ENCODE measurements at regions not wholly inside any gene's neighbourhood (a gene's known extent, or its start where the extent isn't known, plus 50 kb on each side); places are given as distances from the start of the nearest gene placed in this dataset.
"Not testable (repeated sequence)": the region's sequence is repeated elsewhere in the genome, so short reads cannot be mapped to it uniquely, and the experiment has no call there.

GRCh38 chr20:57108218-57108617, 158.2 kb downstream of the BMP7 start:
- Histone ChIP-seq H3K4me1 (peaks cover 19% of the 10 kb centered on the region), H3K36me3 (no peaks in the 10 kb centered on the region), H3K27ac (no peak overlapping the region), H3K27me3 (no peaks in the 10 kb centered on the region), H3K9me3 (no peaks in the 10 kb centered on the region), H3K4me3 (no peak overlapping the region)
- no peak for DNase-seq (ENCODE audit: low spot score in 2 of 2)
- TF ChIP-seq POLR2A (IDR thresholded peaks at IDR 0.05) (no peak), POLR2AphosphoS5 (IDR thresholded peaks at IDR 0.05) (no peak), EP300 (IDR thresholded peaks at IDR 0.05) (no peak), CTCF (IDR thresholded peaks at IDR 0.05) (no peak)
- 72% methylated on average over 3 of the region's 4 CpGs for WGBS

GRCh38 chr20:57108742-57109570, 157.5 kb downstream of the BMP7 start:
- Histone ChIP-seq H3K36me3 (no peaks in the 10 kb centered on the region), H3K4me3 (no peak overlapping the region), H3K4me1 (peaks cover 19% of the 10 kb centered on the region), H3K27me3 (no peaks in the 10 kb centered on the region), H3K9me3 (no peaks in the 10 kb centered on the region), H3K27ac (peak overlapping the region; percentile 41)
- 46% methylated on average over 14 of the region's 18 CpGs for WGBS
- DNase-seq (ENCODE audit: low spot score in 2 of 2), result no peak
- TF ChIP-seq POLR2AphosphoS5 (IDR thresholded peaks at IDR 0.05) (no peak), POLR2A (IDR thresholded peaks at IDR 0.05) (no peak), CTCF (IDR thresholded peaks at IDR 0.05) (no peak), EP300 (IDR thresholded peaks at IDR 0.05) (no peak)

- H3K9me3 ChIP-seq, result no peaks in the 10 kb centered on the region
- DNase-seq (ENCODE audit: low spot score in 2 of 2), result no peak
- H3K36me3 ChIP-seq, result no peaks in the 10 kb centered on the region
- peaks cover 19% of the 10 kb centered on the region for H3K4me1 ChIP-seq
- H3K27me3 ChIP-seq, result peaks cover 1% of the 10 kb centered on the region
- H3K4me3 ChIP-seq, result no peak overlapping the region
- peak overlapping the region; percentile 38 for H3K27ac ChIP-seq
- WGBS, result 42% methylated on average over 9 of the region's 10 CpGs
- TF ChIP-seq EP300 (IDR thresholded peaks at IDR 0.05) (no peak), CTCF (IDR thresholded peaks at IDR 0.05) (no peak), POLR2AphosphoS5 (IDR thresholded peaks at IDR 0.05) (no peak)
Observed at GRCh38 chr20:57109571-57109953, 156.9 kb downstream of the BMP7 start.

GRCh38 chr20:57110121-57111027, 156.1 kb downstream of the BMP7 start:
- peak overlapping the region; percentile 38 for H3K27ac ChIP-seq
- not testable (repeated sequence) for H3K4me3 ChIP-seq; H3K36me3 ChIP-seq; H3K27me3 ChIP-seq; DNase-seq (ENCODE audit: low spot score in 2 of 2); H3K9me3 ChIP-seq
- 95% methylated on average over 33 of the region's 61 CpGs for WGBS
- H3K4me1 ChIP-seq, result peaks cover 19% of the 10 kb centered on the region

GRCh38 chr20:57111028-57111373, 155.4 kb downstream of the BMP7 start:
- TF ChIP-seq POLR2A (IDR thresholded peaks at IDR 0.05) (no peak), POLR2AphosphoS5 (IDR thresholded peaks at IDR 0.05) (no peak), EP300 (IDR thresholded peaks at IDR 0.05) (no peak), CTCF (IDR thresholded peaks at IDR 0.05) (no peak)

More at GRCh38 chr20:57111028-57111373, 155.4 kb downstream of the BMP7 start:
- WGBS, result 86% methylated on average over 3 of the region's 3 CpGs
- Histone ChIP-seq H3K36me3 (no peaks in the 10 kb centered on the region), H3K4me1 (peaks cover 19% of the 10 kb centered on the region), H3K9me3 (no peaks in the 10 kb centered on the region), H3K27ac (no peak overlapping the region), H3K27me3 (peaks cover 7% of the 10 kb centered on the region), H3K4me3 (no peak overlapping the region)
- DNase-seq (ENCODE audit: low spot score in 2 of 2), result no peak

Data from suprapubic skin (tissue), 4 donors.